ENCODE measurements at regions not wholly inside any gene's neighbourhood (a gene's known extent, or its start where the extent isn't known, plus 50 kb on each side); places are given as distances from the start of the nearest gene placed in this dataset.

- H3K36me3 Mint-ChIP-seq (ENCODE audit: low read depth) = peaks cover 6% of the 10 kb centered on the region; the same call in 1 of the 2 replicates
- H3K9me3 Mint-ChIP-seq = no peaks in the 10 kb centered on the region
- peaks cover 39% of the 10 kb centered on the region for H3K27me3 Mint-ChIP-seq (ENCODE audit: insufficient read depth)
- H3K4me1 Mint-ChIP-seq (ENCODE audit: low read depth) = no peaks in the 10 kb centered on the region
- no peak overlapping the region for H3K4me3 Mint-ChIP-seq
- DNase-seq = no peak
- no peak for TF ChIP-seq CTCF (IDR thresholded peaks at IDR 0.05)
- no peak overlapping the region for H3K27ac Mint-ChIP-seq
Observed at GRCh38 chr2:217038001-217038400, 178.1 kb upstream of the TNP1 start.

GRCh38 chr2:217037353-217037752, 177.5 kb upstream of the TNP1 start:
- no peaks in the 10 kb centered on the region for H3K9me3 Mint-ChIP-seq
- no peak overlapping the region for H3K4me3 Mint-ChIP-seq

GRCh38 chr2:217035967-217036366, 176.1 kb upstream of the TNP1 start:
- Mint-ChIP-seq H3K27me3 (ENCODE audit: insufficient read depth) (peaks cover 35% of the 10 kb centered on the region), H3K4me3 (no peak overlapping the region), H3K9me3 (no peaks in the 10 kb centered on the region), H3K36me3 (ENCODE audit: low read depth) (no peaks in the 10 kb centered on the region), H3K4me1 (ENCODE audit: low read depth) (no peaks in the 10 kb centered on the region), H3K27ac (no peak overlapping the region)
- TF ChIP-seq CTCF (IDR thresholded peaks at IDR 0.05) = no peak
- no peak for DNase-seq

More at GRCh38 chr2:217037353-217037752, 177.5 kb upstream of the TNP1 start:
- TF ChIP-seq CTCF (IDR thresholded peaks at IDR 0.05) = no peak
- Mint-ChIP-seq H3K36me3 (ENCODE audit: low read depth) (peaks cover 6% of the 10 kb centered on the region; the same call in 1 of the 2 replicates), H3K27me3 (ENCODE audit: insufficient read depth) (peaks cover 40% of the 10 kb centered on the region), H3K27ac (no peak overlapping the region), H3K4me1 (ENCODE audit: low read depth) (no peaks in the 10 kb centered on the region)
- DNase-seq = no peak

GRCh38 chr2:217033186-217033585, 173.3 kb upstream of the TNP1 start:
- Mint-ChIP-seq H3K4me3 (no peak overlapping the region), H3K36me3 (ENCODE audit: low read depth) (no peaks in the 10 kb centered on the region), H3K4me1 (ENCODE audit: low read depth) (no peaks in the 10 kb centered on the region), H3K27me3 (ENCODE audit: insufficient read depth) (peaks cover 40% of the 10 kb centered on the region), H3K9me3 (no peaks in the 10 kb centered on the region), H3K27ac (no peak overlapping the region)
- DNase-seq = no peak
- TF ChIP-seq CTCF (IDR thresholded peaks at IDR 0.05) = no peak

GRCh38 chr2:217031445-217031844, 171.6 kb upstream of the TNP1 start:
- Mint-ChIP-seq H3K9me3 (no peaks in the 10 kb centered on the region), H3K27me3 (ENCODE audit: insufficient read depth) (peaks cover 40% of the 10 kb centered on the region), H3K4me3 (no peak overlapping the region), H3K36me3 (ENCODE audit: low read depth) (no peaks in the 10 kb centered on the region), H3K4me1 (ENCODE audit: low read depth) (no peaks in the 10 kb centered on the region), H3K27ac (no peak overlapping the region)
- no peak for DNase-seq
- no peak for TF ChIP-seq CTCF (IDR thresholded peaks at IDR 0.05)

- H3K27me3 Mint-ChIP-seq (ENCODE audit: insufficient read depth) = peaks cover 33% of the 10 kb centered on the region
Observed at GRCh38 chr2:217030081-217030480, 170.2 kb upstream of the TNP1 start.

More at GRCh38 chr2:217030081-217030480, 170.2 kb upstream of the TNP1 start:
- DNase-seq = no peak
- Mint-ChIP-seq H3K9me3 (no peaks in the 10 kb centered on the region), H3K27ac (no peak overlapping the region), H3K4me3 (no peak overlapping the region), H3K36me3 (ENCODE audit: low read depth) (no peaks in the 10 kb centered on the region), H3K4me1 (ENCODE audit: low read depth) (no peaks in the 10 kb centered on the region)
- no peak for TF ChIP-seq CTCF (IDR thresholded peaks at IDR 0.05)

Measured in HFFc6 (cell line).